ENCODE measurements at regions not wholly inside any gene's neighbourhood (a gene's known extent, or its start where the extent isn't known, plus 50 kb on each side); places are given as distances from the start of the nearest gene placed in this dataset.

DNA sequence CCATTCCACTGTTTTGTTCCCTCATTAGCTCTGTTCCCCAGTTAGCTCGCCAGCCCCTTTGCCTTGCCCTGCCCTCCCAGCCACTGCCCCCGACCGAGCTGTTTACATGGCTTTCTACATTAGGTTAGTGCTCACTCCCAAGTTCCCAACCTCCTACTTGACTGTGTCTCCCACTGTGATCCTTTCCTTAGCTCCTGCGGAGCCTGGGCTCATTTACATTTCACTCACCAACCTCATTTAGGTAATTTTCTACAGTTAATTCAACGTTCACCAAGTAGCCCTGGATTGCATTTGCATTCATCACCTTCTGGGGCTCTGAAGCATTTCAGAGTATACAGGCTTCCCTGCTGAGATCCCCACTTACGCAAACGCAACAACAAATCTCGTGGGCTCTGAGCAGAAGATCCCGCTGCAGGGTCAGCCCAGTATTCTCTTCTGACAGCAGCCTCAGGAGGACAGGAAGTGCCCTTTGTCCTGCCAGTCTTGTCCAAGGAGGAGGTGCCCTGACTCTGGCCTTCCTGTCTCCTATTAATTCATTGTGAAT is 325.8 kb upstream of the CCL2 start:
- TF ChIP-seq, protein P1, sequence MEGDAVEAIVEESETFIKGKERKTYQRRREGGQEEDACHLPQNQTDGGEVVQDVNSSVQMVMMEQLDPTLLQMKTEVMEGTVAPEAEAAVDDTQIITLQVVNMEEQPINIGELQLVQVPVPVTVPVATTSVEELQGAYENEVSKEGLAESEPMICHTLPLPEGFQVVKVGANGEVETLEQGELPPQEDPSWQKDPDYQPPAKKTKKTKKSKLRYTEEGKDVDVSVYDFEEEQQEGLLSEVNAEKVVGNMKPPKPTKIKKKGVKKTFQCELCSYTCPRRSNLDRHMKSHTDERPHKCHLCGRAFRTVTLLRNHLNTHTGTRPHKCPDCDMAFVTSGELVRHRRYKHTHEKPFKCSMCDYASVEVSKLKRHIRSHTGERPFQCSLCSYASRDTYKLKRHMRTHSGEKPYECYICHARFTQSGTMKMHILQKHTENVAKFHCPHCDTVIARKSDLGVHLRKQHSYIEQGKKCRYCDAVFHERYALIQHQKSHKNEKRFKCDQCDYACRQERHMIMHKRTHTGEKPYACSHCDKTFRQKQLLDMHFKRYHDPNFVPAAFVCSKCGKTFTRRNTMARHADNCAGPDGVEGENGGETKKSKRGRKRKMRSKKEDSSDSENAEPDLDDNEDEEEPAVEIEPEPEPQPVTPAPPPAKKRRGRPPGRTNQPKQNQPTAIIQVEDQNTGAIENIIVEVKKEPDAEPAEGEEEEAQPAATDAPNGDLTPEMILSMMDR (IDR thresholded peaks at IDR 0.05) = no peak
- no peak for TF ChIP-seq POLR2A (IDR thresholded peaks at IDR 0.05)
